ENCODE measurements at regions not wholly inside any gene's neighbourhood (a gene's known extent, or its start where the extent isn't known, plus 50 kb on each side); places are given as distances from the start of the nearest gene placed in this dataset.

DNA sequence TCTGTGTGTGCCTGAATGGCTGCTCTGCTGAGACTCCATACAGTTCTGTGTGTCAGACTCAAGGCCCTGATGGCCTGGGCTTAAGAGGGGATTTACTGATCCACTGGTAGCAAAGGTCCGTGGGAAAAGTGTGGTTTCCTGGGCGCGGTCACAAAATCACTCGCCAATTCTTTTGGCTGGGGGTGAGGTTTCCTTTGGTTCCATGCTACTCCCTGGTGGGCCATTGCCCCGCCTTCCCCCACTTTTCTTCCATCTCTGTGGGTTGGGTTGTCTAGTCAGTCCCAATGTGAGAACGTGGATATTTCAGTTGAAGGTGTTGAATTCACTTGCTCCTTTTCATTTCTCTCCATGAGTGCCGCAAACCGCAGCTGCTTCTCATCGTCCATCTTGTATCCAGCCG, 162.7 kb upstream of the NRXN1 start:
- TF ChIP-seq CTCF (tag by site-specific recombination; IDR thresholded peaks at IDR 0.05) (no peak), TCF7L2 (IDR thresholded peaks at IDR 0.05; ENCODE audit: borderline replicate concordance, low read depth, low read length) (no peak), HOXC10 (CRISPR knock-in tag; IDR thresholded peaks at IDR 0.05) (no peak), MYNN (tag by site-specific recombination; IDR thresholded peaks at IDR 0.05; ENCODE audit: borderline replicate concordance) (no peak), ZNF175 (tag by site-specific recombination; IDR thresholded peaks at IDR 0.05) (no peak), ZNF350 (tag by site-specific recombination; IDR thresholded peaks at IDR 0.05) (no peak), ELK4 (IDR thresholded peaks at IDR 0.05; ENCODE audit: borderline replicate concordance, low read depth, low read length) (no peak), ZNF670 (tag by site-specific recombination; IDR thresholded peaks at IDR 0.05; ENCODE audit: low read depth) (no peak), ZNF26 (tag by site-specific recombination; IDR thresholded peaks at IDR 0.05) (no peak), ZNF626 (tag by site-specific recombination; IDR thresholded peaks at IDR 0.05) (no peak), ZNF362 (tag by site-specific recombination; IDR thresholded peaks at IDR 0.05) (no peak), ZNF280D (tag by site-specific recombination; IDR thresholded peaks at IDR 0.05) (no peak), ZNF521 (tag by site-specific recombination; IDR thresholded peaks at IDR 0.05) (no peak), ZNF76 (tag by site-specific recombination; IDR thresholded peaks at IDR 0.05; ENCODE audit: borderline replicate concordance, low read depth) (no peak)
